ENCODE measurements at regions not wholly inside any gene's neighbourhood (a gene's known extent, or its start where the extent isn't known, plus 50 kb on each side); places are given as distances from the start of the nearest gene placed in this dataset.

- Histone ChIP-seq H3K9ac (replicated peaks in 1 of 4; ENCODE audit: extremely low read depth in 1 of 4, low read depth in 3 of 4, low read length in 3 of 4) (no peak overlapping the region), H3K9me3 (ENCODE audit: insufficient read depth in 2 of 2, low read depth in 1 of 2, low read length in 1 of 2) (no peaks in the 10 kb centered on the region), H3K23me2 (ENCODE audit: low read depth, low read length) (no peaks in the 10 kb centered on the region), H3K4me1 (replicated peaks in 1 of 4; ENCODE audit: control insufficient read depth in 3 of 4, insufficient read depth in 4 of 4, low read length in 3 of 4) (no peaks in the 10 kb centered on the region), H2BK5ac (ENCODE audit: low read depth, low read length) (no peak overlapping the region), H3K36me3 (ENCODE audit: control insufficient read depth in 2 of 4, insufficient read depth in 4 of 4, low read length in 3 of 4) (no peaks in the 10 kb centered on the region), H4K5ac (ENCODE audit: insufficient read length, low read depth, low read length) (no peak overlapping the region), H3K56ac (replicated peaks; ENCODE audit: insufficient read length, low read depth, low read length) (no peak overlapping the region), H2BK15ac (ENCODE audit: low read length) (no peak overlapping the region), H3K79me2 (ENCODE audit: control insufficient read depth in 1 of 2, insufficient read depth in 2 of 2, low read length in 2 of 2) (no peaks in the 10 kb centered on the region), H3K23ac (ENCODE audit: insufficient read length) (no peak overlapping the region), H2BK20ac (ENCODE audit: low read length) (no peak overlapping the region), H4K91ac (replicated peaks; ENCODE audit: insufficient read length, low read length) (no peak overlapping the region), H4K20me1 (replicated peaks in 1 of 2; ENCODE audit: control insufficient read depth in 1 of 2, insufficient read depth in 2 of 2, low read length in 2 of 2) (peaks cover 0 to 1% of the 10 kb centered on the region in 2 experiments), H2AK5ac (ENCODE audit: low read depth, low read length) (no peak overlapping the region), H3K4ac (replicated peaks; ENCODE audit: insufficient read length, low read depth, low read length) (no peak overlapping the region), H3K18ac (ENCODE audit: extremely low read depth, low read length) (no peak overlapping the region), H3K27ac (ENCODE audit: low read depth, low read length) (no peak overlapping the region), H2BK12ac (ENCODE audit: low read depth, low read length) (no peak overlapping the region), H2AFZ (ENCODE audit: low read length) (no peak overlapping the region), H2BK120ac (replicated peaks; ENCODE audit: low read depth, low read length) (no peak overlapping the region), H3K14ac (ENCODE audit: insufficient read length) (no peak overlapping the region), H3K4me2 (ENCODE audit: insufficient read depth in 1 of 2, low read depth in 2 of 2, low read length in 2 of 2) (no peak overlapping the region), H3K4me3 (ENCODE audit: extremely low read depth in 1 of 4, insufficient read depth in 2 of 4, low read depth in 3 of 4, low read length in 4 of 4) (no peak overlapping the region), H3K27me3 (replicated peaks in 1 of 4; ENCODE audit: control insufficient read depth in 3 of 4, extremely low read depth in 1 of 4, insufficient read depth in 3 of 4, low read length in 3 of 4) (peaks cover 0 to 2% (median 0%) of the 10 kb centered on the region in 4 experiments; a peak in 1 of 7 replicates), H4K8ac (ENCODE audit: extremely low read depth, insufficient read depth, low read length) (no peak overlapping the region), H3K79me1 (ENCODE audit: low read depth, low read length) (no peaks in the 10 kb centered on the region)
- FAIRE-seq: no peak
- ChIA-PET CTCF (ENCODE audit: partially characterized antibody) (interaction anchor here (1.1 to 2.2 kb wide), 6 partner anchors 11 to 449 kb away, joined by 3 to 10 read pairs (median 4); no protein-coding TSS in a partner anchor), POLR2A (ENCODE audit: partially characterized antibody) (no interaction called here)
- peak in 1 of 2 experiments; percentile 42 for DNase-seq (ENCODE audit: low read depth in 1 of 2, low spot score in 2 of 2)
- 98% methylated on average over 5 of the region's 8 CpGs; no CpG with 5 or more reads in 1 of the 2 experiments for WGBS, 2 experiments (ENCODE audit: extremely low coverage in 1 of 2, insufficient coverage in 1 of 2, insufficient read length in 1 of 2, insufficient replicate concordance in 2 of 2, low coverage in 1 of 2, low lambda C conversion rate in 2 of 2, missing lambda C conversion rate in 1 of 2)
- no peak for TF ChIP-seq CHD7 (IDR thresholded peaks at IDR 0.05; ENCODE audit: insufficient replicate concordance, low read length)
These were observed 185.4 kb upstream of the B3GAT1 start for GRCh38 chr11:134597452-134597851.
